Middle frontal gyrus (tissue), 1 donor: ENCODE measurements at regions not wholly inside any gene's neighbourhood (a gene's known extent, or its start where the extent isn't known, plus 50 kb on each side); places are given as distances from the start of the nearest gene placed in this dataset.

Experiments
- DNase-seq: peaks from one replicate; pipeline ENCODE4 v3.0.0-alpha.2; 2015; ENCODE audit warnings: low spot score; ENCODE audit errors: extremely low spot score

DNA sequence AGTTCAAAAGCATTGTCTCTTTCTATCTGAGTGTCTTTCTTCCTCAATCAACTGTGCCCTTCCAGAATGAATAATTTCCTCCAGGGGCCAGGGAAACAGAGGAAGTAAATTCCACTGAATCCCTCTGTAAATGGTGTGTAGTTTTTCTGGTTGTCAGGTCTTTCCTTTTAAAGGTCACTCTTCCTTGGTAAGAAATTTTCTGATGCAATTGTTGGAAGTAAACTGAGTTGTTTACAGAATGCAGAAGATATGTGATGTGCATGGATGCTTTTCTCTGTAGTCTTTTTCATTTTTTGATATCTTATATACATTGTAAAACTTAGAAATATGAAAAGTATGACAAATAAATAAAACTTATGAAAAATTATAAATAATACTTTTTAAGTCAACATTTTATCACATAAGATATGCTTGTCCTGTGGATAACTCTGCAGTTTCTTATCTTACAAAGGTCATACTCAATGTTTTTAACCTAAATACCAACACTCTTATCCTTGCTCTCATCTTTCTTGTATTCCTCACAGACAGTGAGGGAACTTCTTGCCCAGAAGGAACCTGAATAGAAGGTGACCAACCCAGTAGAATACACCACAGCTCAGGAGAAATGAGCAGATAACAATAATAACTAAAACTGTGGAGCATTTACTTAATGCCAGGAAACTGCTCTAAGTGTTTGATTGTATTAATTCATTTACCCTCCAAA, 234.5 kb downstream of the METTL4 start:
- no peak for DNase-seq

DNA sequence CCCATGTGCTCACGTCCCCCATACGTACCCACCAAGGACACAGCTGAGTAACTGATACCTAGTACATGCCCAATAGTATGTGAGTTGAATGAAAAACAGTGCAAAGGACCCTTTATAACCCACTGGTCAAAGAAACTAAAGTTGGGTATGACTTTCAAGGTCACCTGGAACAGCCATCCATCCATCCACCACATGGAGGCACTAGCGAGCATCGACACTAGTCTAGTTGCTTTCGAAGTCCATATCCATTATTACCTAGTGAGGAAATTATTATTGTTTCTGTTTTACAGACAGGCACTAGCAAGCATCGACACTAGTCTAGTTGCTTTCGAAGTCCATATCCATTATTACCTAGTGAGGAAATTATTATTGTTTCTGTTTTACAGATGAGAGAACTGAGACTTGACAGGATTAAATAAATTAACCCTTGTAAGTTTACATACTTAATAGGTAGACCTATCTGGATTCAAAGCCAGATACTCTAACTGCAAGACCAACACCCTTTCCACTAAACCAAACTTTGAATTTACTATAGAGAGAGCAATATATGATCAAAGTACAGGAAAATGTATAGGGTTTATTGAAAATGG, 233.7 kb downstream of the METTL4 start:
- no peak for DNase-seq

DNA sequence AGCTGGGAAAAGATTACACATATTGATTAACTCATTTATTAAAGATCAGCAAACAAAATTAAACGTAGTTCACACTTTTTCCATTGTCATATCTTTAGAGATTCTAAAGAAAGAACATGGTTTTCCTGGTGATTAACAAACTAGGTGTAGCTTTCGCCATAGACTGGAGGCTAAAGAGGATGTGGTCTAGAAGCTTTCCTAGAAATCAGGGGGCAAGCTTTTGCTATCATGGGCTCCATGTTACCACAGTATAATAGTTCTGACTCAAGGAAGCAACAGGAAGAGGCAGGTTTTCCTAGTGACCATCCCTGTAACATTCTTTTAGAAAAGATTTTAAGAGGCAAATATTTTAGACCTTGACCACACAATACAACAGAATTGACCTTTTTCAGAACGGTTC, 232.7 kb downstream of the METTL4 start:
- no peak for DNase-seq

DNA sequence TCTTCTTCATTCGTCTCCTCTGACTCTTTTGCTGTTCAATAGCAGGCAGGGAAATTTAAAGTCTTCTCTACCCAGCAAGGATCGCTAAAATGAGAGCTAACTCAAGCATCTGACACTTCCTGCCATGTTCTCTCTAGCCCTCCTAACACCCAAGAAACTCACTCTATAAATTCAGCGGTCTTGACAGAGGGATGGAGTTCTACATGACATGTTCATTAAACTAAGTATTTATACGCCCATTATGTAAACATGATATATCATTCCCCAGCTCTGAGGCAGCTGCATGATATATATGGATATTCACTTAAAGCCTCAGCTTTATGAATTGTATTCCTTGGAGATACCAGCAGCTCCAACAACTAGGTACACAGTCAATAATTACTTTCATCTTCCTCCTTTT, 231.0 kb downstream of the METTL4 start:
- no peak for DNase-seq

DNA sequence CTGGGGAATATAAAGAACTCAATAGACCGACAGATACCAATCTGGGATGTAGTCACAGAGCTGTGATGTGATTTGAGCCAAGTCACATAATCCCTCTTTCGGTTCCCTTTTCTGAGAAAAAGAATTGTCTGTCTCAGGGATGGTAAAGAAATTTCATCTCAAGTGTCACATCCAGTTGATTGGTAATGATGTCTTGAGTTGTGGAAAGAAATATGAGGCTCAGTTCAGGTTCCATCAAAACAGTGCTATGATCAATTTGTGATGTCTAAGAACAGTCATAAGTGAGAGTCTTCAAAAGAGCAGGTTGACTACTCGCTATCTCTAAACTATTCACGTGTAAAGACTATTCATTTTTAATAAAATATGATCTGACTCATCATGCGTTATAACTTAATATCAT, 223.3 kb downstream of the METTL4 start:
- no peak for DNase-seq

DNA sequence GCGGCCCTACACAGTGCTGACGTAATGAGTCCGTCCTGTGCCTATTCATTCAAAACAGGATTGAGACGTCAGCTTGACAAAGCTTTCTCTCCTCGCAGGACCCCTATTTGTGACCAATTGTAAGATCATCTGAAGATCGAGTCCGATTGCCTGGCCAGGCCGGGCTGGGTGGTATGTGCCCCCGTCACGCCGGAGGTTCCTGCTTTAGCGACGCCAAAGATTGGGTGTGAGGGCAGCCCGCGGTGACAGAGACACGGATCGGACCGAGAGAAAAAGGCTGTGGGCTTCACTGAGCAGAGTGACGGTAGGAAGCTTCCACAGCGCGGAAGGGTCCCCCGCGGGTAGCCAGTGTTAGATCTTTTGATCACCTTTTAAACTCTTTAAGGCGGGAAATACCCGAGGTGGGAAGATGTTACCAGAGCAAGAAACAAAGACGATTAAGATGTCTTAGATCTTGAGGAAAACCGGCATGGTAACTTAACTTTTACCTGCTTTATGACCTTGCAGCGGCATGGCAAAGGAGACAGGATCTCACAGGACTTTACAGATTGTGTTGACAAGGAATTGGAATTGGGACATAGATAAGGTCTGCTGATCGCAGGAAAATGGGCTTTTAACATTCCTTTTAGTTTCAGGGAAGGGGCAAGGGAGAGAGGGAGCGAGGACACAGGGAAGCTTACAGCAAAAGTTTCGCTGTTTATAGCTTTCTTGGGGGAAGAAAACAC, 220.0 kb downstream of the METTL4 start:
- no peak for DNase-seq

DNA sequence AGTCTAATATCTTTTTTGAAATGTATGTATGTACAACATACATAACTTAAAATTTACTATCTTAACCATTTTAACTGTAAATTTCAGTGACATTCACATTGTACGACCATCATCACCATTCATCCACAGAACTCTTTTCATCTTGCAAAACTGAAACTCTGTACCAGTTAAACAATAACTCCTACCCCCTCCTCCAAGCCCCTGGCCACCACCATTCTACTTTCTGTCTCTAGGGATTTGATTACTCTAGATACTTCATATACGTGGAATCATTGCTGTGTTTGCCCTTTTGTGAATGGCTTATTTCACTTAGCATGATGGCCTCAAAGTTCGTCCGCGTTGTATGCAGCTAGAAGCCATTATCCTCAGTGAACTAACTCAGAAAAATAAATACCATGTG, 217.0 kb downstream of the METTL4 start:
- no peak for DNase-seq

DNA sequence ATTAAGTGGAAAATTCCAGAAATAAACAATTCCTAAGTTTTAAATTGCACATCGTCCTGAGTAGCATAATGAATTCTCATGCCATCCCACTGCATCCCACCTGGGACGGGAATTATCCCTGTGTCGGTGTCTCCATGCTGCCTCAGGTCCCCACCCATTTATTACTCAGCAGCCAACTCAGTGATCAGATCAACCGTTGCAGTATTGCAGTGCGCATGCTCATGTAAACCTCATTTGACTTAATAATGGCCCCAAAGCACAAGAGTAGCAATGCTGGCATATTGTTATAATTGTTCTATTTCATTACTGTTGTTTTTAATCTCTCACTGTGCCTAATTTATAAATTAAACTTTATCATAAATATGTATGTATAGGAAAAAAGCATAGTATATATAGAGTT, 214.4 kb downstream of the METTL4 start:
- DNase-seq: no peak

DNA sequence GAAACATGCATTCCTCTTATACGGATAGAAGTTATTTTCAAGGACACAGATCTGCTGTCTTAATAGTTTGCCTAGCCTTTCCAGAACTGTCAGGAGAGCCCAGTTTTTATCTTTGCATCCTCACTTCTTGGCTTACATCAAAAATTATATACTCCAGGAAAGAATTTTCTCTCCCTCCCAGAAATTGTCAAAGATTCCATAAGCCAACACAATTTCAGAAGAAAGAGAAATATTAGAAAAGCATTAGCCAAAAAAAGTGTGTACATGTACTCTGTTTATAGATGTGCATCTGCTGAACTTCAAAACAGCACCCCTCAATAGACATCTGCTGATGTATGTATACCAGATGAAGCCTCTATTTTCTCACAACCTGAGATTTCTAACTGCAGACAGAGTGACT, 210.4 kb downstream of the METTL4 start:
- no peak for DNase-seq

DNA sequence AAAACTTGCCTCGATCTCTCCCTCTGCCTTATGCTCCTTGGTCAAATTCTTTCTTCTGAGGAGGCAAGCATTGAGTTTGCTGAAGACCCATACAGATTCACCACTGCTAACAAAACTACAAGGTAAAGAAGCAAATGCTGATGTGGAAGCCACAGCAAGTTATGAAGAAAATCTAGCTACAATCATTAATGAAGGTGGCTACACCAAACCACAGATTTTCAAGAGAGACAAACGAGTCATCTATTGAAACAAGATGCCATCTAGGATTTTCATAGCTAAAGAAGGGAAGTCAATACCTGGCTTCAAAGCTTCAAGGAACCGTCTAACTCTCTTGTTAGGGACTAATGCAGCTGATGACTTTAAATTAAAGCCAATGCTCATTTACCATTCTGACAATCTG, 203.2 kb downstream of the METTL4 start:
- DNase-seq: no peak

DNA sequence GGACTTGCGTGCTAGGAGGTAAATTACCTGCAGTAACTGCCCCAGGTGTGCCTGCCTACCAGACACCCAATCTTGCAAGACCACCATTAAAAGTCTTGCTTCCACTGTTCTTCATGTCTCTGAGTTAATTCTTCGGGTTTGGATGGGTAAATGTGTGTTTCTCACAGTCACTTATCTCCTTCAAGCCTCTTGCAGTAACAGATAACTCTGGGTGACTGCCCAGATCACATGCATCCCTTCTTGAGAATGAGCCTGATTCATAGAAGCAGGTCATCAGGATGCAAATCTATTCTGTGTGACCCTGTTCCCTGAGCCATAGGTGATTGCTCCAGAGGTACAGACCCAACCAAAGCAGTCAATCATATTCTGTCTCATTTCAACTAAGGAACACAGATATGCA, 194.6 kb downstream of the METTL4 start:
- DNase-seq: no peak

DNA sequence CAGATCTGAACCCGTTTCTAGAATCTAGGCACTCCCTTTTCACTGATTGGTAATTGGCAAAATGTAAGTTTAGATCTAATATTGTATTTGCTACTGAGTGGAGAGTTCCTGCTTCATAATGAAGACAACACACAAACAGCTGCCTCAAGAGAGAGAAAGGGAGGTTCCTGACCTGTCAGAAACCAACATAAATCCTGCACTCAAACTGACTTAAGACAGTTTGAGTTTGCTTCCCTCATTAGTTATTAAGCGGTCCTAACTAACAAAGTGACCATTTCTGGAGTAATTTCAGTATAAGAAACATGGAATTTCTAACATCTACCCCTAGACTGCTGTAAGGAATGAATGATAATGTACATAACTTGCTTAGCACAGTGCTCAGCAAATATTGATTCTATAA, 191.2 kb downstream of the METTL4 start:
- no peak for DNase-seq

DNA sequence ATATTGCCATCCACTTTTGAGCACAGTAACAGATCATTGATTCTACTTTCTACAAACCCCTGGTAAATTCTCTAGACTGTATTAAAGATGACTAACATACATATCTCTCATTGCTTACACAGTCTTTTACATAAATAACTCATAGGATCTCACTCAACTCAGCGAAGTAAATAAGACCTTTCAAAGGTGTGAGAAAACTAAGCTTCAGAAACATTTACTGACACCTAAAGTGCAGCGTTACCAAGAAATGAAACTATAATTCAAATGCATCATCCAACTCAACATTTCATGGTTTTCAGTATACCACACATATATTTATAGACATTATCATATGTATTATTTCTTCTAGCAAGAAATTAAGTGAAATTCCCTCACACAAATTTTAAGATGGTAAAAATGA, 189.8 kb downstream of the METTL4 start:
- DNase-seq: no peak

DNA sequence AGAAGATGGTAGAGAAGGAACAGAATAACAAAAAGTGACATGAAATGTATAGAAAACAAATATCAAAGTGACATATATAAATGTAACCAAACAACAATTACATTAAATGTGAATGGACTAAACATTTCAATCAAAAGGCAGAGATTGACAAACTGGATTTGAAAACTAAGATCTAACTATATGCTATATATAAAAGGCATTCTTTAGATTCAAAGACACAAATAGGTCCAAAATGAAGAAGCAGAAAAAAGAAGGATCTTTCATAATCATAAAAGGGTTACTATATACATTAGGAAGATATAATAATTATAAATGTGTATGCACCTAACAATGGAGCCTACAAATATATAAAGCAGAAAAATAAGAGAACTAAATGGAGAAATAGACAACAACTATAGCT, 183.7 kb downstream of the METTL4 start:
- no peak for DNase-seq

DNA sequence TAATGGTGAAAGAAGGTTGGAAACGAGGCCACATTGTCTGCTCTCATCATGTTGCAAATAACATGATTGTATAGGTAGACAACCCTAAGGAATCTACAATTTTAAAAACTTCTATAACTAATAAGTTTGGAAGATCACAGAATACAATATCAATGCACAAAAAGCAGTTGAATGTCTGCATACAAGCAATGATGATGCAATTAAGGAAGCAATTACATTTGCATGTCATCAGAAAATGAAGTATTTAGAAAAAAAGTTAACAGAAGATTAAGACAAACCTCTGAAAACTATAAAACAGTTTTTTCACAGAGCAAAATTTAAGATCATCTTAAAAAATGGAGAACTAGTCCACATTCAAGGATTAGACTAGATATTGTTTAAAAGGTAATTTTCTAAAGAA, 181.1 kb downstream of the METTL4 start:
- DNase-seq: no peak

DNA sequence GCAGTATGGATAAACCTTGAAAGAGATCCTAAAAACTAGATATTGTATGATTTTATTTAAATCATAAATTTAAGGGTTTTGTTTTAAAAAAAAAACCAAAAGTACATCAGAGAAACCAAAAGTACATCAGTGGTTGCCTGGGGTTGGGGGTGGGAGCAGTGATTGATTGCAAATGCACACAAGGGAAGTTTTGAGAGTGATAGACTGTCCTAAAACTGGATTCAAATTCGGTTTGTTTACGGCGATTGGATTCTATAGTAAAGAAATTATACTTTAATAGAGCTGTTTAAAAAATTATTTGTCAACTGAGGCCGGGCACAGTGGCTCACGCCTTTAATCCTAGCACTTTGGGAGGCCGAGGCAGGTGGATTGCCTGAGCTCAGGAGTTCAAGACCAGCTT, 179.8 kb downstream of the METTL4 start:
- no peak for DNase-seq

DNA sequence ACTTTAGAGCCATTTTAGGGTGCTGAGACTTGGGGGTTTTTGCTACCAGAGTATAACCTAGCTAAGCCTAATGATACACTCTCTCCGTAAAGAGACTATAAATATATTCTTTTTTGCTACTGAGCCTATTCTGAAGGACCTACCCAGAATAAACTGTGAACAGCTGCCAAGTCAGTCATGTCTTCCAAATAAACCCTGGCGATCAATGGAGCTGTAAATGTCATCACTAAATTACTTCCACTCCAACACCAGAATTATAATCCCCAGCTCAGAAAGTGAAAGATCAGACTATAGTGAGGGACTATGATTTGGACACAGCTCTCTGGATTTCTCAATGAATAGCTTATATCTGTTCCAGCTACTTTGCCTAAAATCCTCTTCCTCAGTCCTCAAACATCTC, 178.9 kb downstream of the METTL4 start:
- no peak for DNase-seq

DNA sequence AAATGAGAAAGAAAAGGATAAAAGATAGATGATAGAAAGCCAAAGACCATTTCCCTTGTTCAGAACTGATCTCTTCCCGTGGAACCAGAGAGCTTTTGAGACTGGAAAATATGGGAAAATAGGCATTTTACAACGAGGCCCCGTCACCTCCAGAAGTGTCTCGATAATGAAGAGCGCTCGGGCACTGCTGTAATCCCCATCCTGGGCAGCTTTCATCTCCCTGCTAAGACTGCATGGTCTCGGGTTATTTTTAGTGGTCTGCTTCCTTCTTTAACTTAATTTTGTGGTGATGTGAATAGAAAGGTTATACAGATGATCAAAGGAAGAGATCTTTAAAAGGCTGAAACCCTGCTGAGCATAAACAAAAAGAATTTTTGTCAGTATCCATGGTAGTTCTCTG, 176.6 kb downstream of the METTL4 start:
- no peak for DNase-seq

DNA sequence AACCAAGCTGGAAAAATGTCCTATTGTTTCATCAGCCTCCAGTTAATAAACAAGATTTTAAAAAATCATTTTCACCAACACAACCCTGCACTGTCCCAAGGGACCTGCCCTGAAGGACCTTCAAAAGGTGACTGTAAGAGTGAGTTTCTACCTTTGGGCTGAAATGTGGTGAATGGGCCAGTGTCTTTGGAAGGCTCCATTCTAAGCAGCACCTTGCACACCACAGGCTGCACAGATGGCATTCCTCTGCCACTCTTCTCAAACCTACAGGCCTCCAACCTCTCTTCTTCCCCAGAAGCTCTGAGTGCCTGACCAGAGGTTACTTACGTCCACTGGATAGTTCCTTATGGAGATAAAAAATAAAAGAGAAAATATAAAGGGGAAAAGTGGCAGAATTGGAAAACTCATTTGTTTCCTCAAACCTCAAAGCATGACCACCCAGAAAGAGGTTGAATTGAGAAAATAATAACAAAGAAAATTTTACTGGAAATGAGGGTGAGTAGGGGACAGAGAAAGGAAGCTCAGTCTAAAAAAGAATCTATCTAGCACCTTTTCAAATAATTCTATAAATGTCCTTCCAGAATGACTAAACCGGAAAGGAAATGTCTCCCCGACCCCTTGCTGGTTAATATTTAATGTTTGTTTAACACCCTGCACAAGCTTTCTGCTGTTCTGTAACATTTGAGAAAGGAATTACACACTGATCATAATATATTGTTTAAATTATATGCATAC, 175.7 kb downstream of the METTL4 start:
- no peak for DNase-seq

DNA sequence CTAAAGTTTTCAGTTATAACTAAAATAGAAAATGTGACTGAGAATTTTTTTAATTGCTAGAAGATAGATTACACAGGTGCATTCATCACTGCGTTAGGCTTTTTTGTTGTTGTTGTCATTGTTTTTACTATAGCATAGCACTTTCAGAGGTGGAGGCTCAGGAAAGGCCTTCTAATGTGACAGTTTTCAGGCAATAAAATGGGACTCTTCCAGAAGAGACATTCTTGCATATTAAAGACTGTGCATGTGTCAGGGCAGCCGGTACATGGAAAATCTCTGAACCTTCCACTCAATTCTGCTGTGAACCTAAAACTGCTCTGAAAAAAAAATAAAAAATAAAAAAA, 175.2 kb downstream of the METTL4 start:
- no peak for DNase-seq

DNA sequence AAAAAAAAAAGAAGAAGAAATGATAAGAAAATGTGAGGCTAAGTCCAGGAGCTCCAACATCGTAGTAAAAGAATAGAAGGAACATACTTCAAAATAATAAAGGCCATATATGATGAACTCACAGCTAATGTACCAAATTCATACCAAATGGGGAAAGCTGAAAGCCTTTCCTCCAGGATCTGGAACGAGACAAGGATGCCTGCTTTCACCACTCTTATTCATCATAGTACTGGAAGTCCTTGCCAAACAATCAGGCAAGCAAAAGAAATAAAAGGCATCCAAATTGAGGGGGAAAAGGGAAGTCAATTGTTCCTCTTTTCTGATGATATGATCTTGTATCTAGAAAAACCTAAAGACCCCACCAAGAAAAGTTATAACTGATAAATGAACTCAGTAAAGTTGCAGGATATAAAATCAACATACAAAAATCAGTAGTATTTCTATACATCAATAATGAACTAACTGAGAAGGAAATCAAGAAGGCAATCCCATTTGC, 170.6 kb downstream of the METTL4 start:
- DNase-seq: no peak

DNA sequence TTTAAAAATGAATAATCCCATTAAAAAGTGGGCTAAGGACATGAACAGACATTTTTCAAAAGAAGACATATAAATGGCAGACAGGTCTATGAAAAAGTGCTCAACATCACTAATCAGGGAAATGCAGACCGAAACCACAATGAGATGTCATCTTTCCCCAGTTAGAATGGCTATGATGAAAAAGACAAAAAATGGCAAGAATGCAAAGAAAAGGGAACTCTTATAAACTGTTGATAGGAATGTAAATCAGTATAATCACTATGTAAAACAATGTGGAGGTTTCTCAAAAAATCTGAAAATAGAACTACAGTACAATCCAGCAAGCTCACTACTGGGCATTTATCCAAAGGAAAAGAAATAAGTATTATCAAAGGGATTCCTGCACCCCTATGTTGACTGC, 169.2 kb downstream of the METTL4 start:
- no peak for DNase-seq
